ENCODE measurements at regions not wholly inside any gene's neighbourhood (a gene's known extent, or its start where the extent isn't known, plus 50 kb on each side); places are given as distances from the start of the nearest gene placed in this dataset.

DNA sequence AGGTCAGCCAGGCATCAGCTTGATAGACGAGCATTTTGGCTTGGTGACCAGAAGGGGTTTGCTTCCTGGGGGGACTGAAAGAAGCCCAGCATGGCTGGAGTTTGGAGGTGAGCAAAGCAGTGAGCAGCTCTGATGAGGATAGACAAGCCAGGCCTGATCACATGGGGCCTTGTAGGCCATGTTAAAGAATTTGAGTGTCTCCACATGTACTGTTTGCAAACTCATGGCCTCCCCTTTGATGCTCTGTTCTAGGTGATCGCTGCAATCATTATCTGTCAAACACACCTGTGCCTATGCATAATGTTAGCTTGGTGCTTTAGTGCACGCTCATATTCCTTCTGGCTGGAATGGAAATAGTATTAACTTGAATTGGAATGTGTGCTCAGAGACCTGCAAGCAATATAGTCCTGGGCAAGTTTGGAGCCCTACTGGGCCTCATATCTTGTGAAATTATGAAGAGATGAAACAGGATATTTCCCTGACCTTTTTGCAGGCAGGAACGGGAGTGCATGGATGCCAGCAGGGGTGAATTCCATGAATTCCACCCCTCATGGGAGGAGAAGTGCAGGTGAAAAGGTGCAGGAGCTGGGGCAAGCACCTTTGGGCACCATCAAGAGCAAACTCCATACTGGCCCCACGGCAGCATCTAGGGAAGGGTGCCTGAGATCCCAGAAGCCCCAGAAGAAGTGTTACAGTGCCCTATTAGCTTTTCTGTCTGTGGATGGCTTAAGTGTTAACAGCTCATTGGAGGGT lies 480.5 kb downstream of the EPM2A start:
- TF ChIP-seq ZFX (IDR thresholded peaks at IDR 0.05; ENCODE audit: borderline replicate concordance) = no peak
- TF ChIP-seq, protein P1, sequence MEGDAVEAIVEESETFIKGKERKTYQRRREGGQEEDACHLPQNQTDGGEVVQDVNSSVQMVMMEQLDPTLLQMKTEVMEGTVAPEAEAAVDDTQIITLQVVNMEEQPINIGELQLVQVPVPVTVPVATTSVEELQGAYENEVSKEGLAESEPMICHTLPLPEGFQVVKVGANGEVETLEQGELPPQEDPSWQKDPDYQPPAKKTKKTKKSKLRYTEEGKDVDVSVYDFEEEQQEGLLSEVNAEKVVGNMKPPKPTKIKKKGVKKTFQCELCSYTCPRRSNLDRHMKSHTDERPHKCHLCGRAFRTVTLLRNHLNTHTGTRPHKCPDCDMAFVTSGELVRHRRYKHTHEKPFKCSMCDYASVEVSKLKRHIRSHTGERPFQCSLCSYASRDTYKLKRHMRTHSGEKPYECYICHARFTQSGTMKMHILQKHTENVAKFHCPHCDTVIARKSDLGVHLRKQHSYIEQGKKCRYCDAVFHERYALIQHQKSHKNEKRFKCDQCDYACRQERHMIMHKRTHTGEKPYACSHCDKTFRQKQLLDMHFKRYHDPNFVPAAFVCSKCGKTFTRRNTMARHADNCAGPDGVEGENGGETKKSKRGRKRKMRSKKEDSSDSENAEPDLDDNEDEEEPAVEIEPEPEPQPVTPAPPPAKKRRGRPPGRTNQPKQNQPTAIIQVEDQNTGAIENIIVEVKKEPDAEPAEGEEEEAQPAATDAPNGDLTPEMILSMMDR (IDR thresholded peaks at IDR 0.05) = no peak
- H3K27ac ChIP-seq = no peak overlapping the region

DNA sequence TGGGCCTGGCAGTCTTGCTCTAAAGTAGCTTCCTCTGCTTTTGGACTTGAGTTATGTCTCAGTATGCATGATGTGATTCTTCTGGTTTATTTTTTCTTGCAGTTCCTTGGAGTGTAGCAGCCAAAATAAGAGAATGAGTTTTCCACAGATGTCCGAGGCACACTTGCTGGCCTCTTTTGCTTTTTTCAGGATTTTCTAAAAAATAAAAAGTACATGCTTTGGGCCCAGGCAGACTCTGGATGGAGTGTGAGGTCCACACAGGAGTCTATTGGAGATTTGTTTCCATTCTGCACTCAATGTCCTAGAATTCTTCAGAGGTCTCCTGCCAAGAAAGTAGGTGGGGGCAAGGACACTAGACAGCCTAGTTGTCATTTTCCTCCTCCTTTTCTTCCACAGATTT lies 477.6 kb downstream of the EPM2A start:
- no peak overlapping the region for H3K27ac ChIP-seq
- no peak for TF ChIP-seq ZFX (IDR thresholded peaks at IDR 0.05; ENCODE audit: borderline replicate concordance)
- TF ChIP-seq, protein P1 (IDR thresholded peaks at IDR 0.05) = no peak

DNA sequence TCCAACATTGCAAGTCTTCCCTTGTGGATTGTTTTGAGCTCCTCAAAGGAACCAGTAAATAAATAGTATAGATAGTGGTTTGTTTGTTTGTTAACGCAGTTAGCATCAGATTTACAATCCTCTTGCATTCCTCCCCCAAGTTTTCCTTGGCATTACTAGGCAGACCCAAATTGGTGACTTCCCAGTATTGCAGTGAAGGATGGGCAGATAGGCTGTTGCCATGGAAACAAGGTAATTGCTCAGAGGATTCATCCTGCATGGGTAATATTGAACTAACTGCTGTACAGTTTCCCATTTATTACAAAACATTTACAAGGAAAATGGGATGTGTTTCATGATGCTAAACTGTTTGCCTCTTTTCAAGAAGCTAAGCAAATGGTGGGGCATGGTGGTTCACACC lies 477.2 kb downstream of the EPM2A start:
- TF ChIP-seq, protein P1 (IDR thresholded peaks at IDR 0.05) = no peak
- no peak for TF ChIP-seq ZFX (IDR thresholded peaks at IDR 0.05; ENCODE audit: borderline replicate concordance)
- no peak overlapping the region for H3K27ac ChIP-seq

DNA sequence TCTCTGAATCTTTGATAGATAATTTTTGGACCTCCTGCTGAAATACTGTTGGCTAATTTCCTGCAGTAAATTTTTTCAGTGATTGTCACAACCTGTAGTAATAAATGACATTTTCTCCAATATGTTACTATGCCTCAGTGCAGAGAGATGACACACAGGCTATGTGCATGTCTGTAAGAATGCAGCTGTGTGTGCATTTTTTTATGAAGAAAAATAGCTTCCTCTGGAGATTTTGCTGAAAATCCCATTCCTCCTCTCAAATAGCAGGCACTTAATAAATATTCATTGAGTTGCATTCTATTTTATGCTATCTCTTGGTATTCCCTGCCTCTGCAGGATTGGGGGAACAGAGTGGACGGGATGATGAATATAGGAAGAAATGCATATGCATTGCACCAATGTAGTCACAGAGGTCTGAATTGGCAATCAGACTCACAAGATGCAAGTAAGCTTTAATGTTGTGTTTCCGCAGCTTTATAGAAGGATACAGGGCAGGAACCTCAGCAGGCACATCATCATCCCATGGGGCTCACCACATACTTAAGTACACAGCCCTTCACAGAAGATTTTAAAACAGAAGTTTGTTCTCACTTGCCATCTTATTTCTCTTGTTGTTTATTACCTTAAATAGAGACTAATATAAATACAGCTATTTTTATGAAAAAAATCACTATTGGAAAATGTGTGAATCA lies 474.7 kb downstream of the EPM2A start:
- TF ChIP-seq, protein P1 (IDR thresholded peaks at IDR 0.05) = no peak
- TF ChIP-seq ZFX (IDR thresholded peaks at IDR 0.05; ENCODE audit: borderline replicate concordance) = no peak
- H3K27ac ChIP-seq = no peak overlapping the region

DNA sequence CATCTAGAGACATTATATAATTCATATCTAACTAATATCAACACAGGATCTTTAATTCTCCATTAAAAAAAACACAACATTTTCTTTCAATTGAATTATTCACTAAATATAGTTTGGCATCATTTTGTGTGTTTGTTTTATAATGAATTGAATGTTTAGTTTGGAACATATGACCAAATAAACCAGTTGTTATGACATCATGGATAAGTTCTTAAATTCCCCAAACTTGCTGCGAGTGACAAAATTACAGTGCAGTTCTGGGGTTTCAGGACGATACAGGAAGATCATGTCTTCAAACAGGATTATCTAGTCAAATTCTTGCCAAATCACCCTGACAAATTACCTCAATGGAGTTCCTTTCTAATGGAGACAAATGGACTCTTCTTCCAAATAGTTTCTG lies 473.6 kb downstream of the EPM2A start:
- TF ChIP-seq ZFX (IDR thresholded peaks at IDR 0.05; ENCODE audit: borderline replicate concordance) = no peak
- TF ChIP-seq, protein P1 (IDR thresholded peaks at IDR 0.05) = no peak
- H3K27ac ChIP-seq = no peak overlapping the region

DNA sequence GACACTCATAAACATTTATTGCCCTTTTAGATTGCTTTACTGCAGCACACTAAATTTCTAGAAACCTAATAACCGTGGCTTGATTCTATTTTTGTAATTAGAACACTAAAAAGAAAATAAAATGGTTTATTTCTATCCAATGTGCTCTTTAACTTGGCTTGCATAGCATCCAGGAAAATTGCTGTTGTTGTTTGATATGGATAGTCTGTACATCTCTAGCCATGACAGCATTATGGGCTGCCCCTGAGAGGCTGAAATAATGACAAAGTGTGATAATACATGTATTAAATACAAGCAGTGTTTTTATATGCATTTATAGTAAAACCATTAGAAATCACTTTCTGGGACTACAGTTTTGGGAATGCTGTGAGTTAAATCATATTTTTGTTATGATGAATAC lies 472.5 kb downstream of the EPM2A start:
- H3K27ac ChIP-seq = no peak overlapping the region
- no peak for TF ChIP-seq ZFX (IDR thresholded peaks at IDR 0.05; ENCODE audit: borderline replicate concordance)
- TF ChIP-seq, protein P1 (IDR thresholded peaks at IDR 0.05) = no peak

DNA sequence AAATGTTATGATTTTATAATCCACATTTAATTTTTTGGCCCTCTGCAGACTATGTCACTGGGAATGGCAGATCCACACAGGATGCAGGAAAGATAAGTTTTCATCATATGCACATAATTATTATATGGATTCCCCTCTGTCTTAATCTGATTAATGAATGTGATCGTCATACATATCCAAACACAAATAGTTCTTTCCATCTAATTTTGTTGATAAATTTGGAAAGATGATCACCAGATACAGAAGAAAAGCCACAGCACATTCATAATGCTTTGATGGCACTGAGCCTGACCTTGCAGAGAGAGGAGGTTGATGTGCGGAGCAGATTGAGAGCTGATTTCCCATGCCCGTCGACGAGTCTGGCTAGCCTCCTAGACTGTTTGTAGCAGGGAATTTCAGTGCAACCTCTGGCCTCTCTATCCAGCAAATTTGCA lies 471.5 kb downstream of the EPM2A start:
- H3K27ac ChIP-seq = no peak overlapping the region
- TF ChIP-seq ZFX (IDR thresholded peaks at IDR 0.05; ENCODE audit: borderline replicate concordance) = no peak
- TF ChIP-seq, protein P1 (IDR thresholded peaks at IDR 0.05) = no peak

All from 22Rv1 (cell line).